Neuronal stem cell (in vitro differentiated cells): ENCODE measurements at regions not wholly inside any gene's neighbourhood (a gene's known extent, or its start where the extent isn't known, plus 50 kb on each side); places are given as distances from the start of the nearest gene placed in this dataset.

Experiments used
- DNase-seq: peaks from one replicate; pipeline ENCODE4 v3.0.0-alpha.2; 2013; ENCODE audit warnings: low spot score
- H2AFZ ChIP-seq: one replicate; pipeline ENCODE4 v1.6.1; 2013; ENCODE audit warnings: mild to moderate bottlenecking, low read length, inconsistent platforms
- H2AK5ac ChIP-seq: 2 replicates; pipeline ENCODE4 v1.6.1; 2013; ENCODE audit warnings: low read depth, mild to moderate bottlenecking, inconsistent platforms, low read length, moderate library complexity, mixed read lengths
- H2BK120ac ChIP-seq: 2 replicates; pipeline ENCODE4 v1.6.1; 2013; ENCODE audit warnings: low read depth, mild to moderate bottlenecking, inconsistent platforms, low read length, moderate library complexity, mixed read lengths
- H2BK12ac ChIP-seq: one replicate; pipeline ENCODE4 v1.6.1; 2013; ENCODE audit warnings: low read length, inconsistent platforms
- H2BK15ac ChIP-seq: 2 replicates; pipeline ENCODE4 v1.6.1; 2013; ENCODE audit warnings: mild to moderate bottlenecking, low read length, inconsistent platforms, mixed read lengths
- H2BK5ac ChIP-seq: one replicate; pipeline ENCODE4 v1.6.1; 2013; ENCODE audit warnings: inconsistent platforms, mild to moderate bottlenecking, low read length, moderate library complexity
- H3K14ac ChIP-seq: one replicate; pipeline ENCODE4 v1.6.1; 2013; ENCODE audit warnings: low read length, inconsistent platforms
- H3K18ac ChIP-seq: 2 replicates; pipeline ENCODE4 v1.6.1; 2013; ENCODE audit warnings: low read length, inconsistent platforms
- H3K23ac ChIP-seq: 2 replicates; pipeline ENCODE4 v1.6.1; 2013; ENCODE audit warnings: low read depth, mild to moderate bottlenecking, mixed read lengths, low read length, inconsistent platforms; ENCODE audit not compliant: poor library complexity
- H3K27ac ChIP-seq: replicated peaks from 3 replicates; pipeline ENCODE4 v1.5.1; 2013; ENCODE audit warnings: low read length, inconsistent platforms
- H3K27me3 ChIP-seq, 3 experiments: 2 replicates each; pipeline ENCODE4 v1.6.1; 2013; ENCODE audit warnings: low read length in 3 of 3, mild to moderate bottlenecking in 2 of 3, inconsistent platforms in 1 of 3, low read depth in 1 of 3, mixed read lengths in 1 of 3, moderate library complexity in 1 of 3; ENCODE audit not compliant: control insufficient read depth in 3 of 3, insufficient read depth in 3 of 3
- H3K36me3 ChIP-seq, 2 donors: replicated peaks in 1 of 2; 2 replicates each; pipeline ENCODE4 v1.6.1; 2013; ENCODE audit warnings: low read length in 2 of 2; ENCODE audit not compliant: control insufficient read depth in 2 of 2, insufficient read depth in 2 of 2
- H3K4ac ChIP-seq: 2 replicates; pipeline ENCODE4 v1.6.1; 2013; ENCODE audit warnings: inconsistent platforms, mild to moderate bottlenecking, low read length, moderate library complexity
- H3K4me1 ChIP-seq, 2 donors: 1 replicate in 1 of 2; 2 replicates in 1 of 2; pipeline ENCODE4 v1.6.1; 2013; ENCODE audit warnings: low read length in 2 of 2, low read depth in 1 of 2; ENCODE audit not compliant: control insufficient read depth in 2 of 2, insufficient read depth in 1 of 2
- H3K4me2 ChIP-seq: one replicate; pipeline ENCODE4 v1.6.1; 2013; ENCODE audit warnings: mild to moderate bottlenecking, low read length, inconsistent platforms; ENCODE audit not compliant: insufficient read depth, poor library complexity, severe bottlenecking
- H3K4me3 ChIP-seq, 2 donors: 2 replicates each; pipeline ENCODE4 v1.5.1; 2013; ENCODE audit warnings: low read length in 2 of 2, mild to moderate bottlenecking in 2 of 2, inconsistent platforms in 1 of 2, moderate library complexity in 1 of 2
- H3K79me1 ChIP-seq: one replicate; pipeline ENCODE4 v1.6.1; 2013; ENCODE audit warnings: low read depth, mild to moderate bottlenecking, inconsistent platforms, low read length, moderate library complexity
- H3K9ac ChIP-seq: one replicate; pipeline ENCODE4 v1.6.1; 2013; ENCODE audit warnings: mild to moderate bottlenecking, low read depth, low read length, inconsistent platforms; ENCODE audit not compliant: poor library complexity
- H3K9me3 ChIP-seq, 2 donors: replicated peaks in 1 of 2; 2 replicates each; pipeline versions ENCODE3 to v1.6.1; 2013; ENCODE audit warnings: low read length in 2 of 2, mild to moderate bottlenecking in 2 of 2, inconsistent platforms in 1 of 2, low read depth in 1 of 2, mixed read lengths in 1 of 2, moderate library complexity in 1 of 2; ENCODE audit not compliant: control insufficient read depth in 2 of 2, insufficient read depth in 1 of 2
- H4K8ac ChIP-seq: one replicate; pipeline ENCODE4 v1.6.1; 2013; ENCODE audit warnings: low read depth, mild to moderate bottlenecking, inconsistent platforms, low read length, moderate library complexity
- H4K91ac ChIP-seq: one replicate; pipeline ENCODE4 v1.6.1; 2013; ENCODE audit warnings: low read length, low read depth, mild to moderate bottlenecking, inconsistent platforms; ENCODE audit not compliant: poor library complexity
- WGBS, 2 donors: extraction: QIAGEN DNeasy Blood & Tissue Kit; methylation state at CpG; one replicate each; pipeline ENCODE4 v1.1.7; 2013; ENCODE audit warnings: missing lambda C conversion rate in 2 of 2, mixed read lengths in 1 of 2; ENCODE audit not compliant: insufficient read length in 2 of 2, insufficient replicate concordance in 1 of 2; ENCODE audit errors: extremely low coverage in 2 of 2; 5-methylcytosine and 5-hydroxymethylcytosine counted together

- WGBS, 2 donors, result no CpG with 5 or more reads among the region's 3 CpGs
Observed at GRCh38 chr4:52244848-52245247, 193.7 kb downstream of the SPATA18 start.

GRCh38 chr4:52246827-52247226, 195.7 kb downstream of the SPATA18 start:
- H2AK5ac ChIP-seq, result no peak overlapping the region
- no peak for DNase-seq
- no peak overlapping the region for H2BK15ac ChIP-seq
- no CpG with 5 or more reads among the region's 1 CpG for WGBS, 2 donors
- no peak overlapping the region for H2AFZ ChIP-seq
- no peak overlapping the region for H3K4me2 ChIP-seq
- no peak overlapping the region for H3K14ac ChIP-seq
- H2BK120ac ChIP-seq, result no peak overlapping the region
- no peak overlapping the region for H3K27ac ChIP-seq
- no peak overlapping the region for H2BK5ac ChIP-seq
- no peaks in the 10 kb centered on the region for H3K27me3 ChIP-seq
- H3K4ac ChIP-seq, result no peak overlapping the region
- H3K9me3 ChIP-seq, result no peaks in the 10 kb centered on the region
- H3K9ac ChIP-seq, result no peak overlapping the region
- H3K4me1 ChIP-seq, result peaks cover 0 to 2% of the 10 kb centered on the region in 2 donors
- H4K91ac ChIP-seq, result no peak overlapping the region
- no peak overlapping the region for H3K18ac ChIP-seq
- H2BK12ac ChIP-seq, result no peak overlapping the region
- no peaks in the 10 kb centered on the region for H3K79me1 ChIP-seq
- H3K36me3 ChIP-seq, result no peaks in the 10 kb centered on the region
- H3K4me3 ChIP-seq, result no peak overlapping the region
- no peak overlapping the region for H3K23ac ChIP-seq
- H4K8ac ChIP-seq, result no peak overlapping the region

More at GRCh38 chr4:52244848-52245247, 193.7 kb downstream of the SPATA18 start:
- Histone ChIP-seq H2AK5ac (no peak overlapping the region), H3K27ac (no peak overlapping the region), H4K91ac (no peak overlapping the region), H2BK120ac (no peak overlapping the region), H3K9me3 (no peaks in the 10 kb centered on the region), H2BK15ac (no peak overlapping the region), H2BK5ac (no peak overlapping the region), H3K79me1 (no peaks in the 10 kb centered on the region), H2AFZ (no peak overlapping the region), H3K14ac (no peak overlapping the region), H4K8ac (no peak overlapping the region), H3K4me1 (peaks cover 0 to 2% of the 10 kb centered on the region in 2 donors), H3K4me2 (no peak overlapping the region), H3K23ac (no peak overlapping the region), H3K18ac (no peak overlapping the region), H3K4me3 (no peak overlapping the region), H2BK12ac (no peak overlapping the region), H3K36me3 (no peaks in the 10 kb centered on the region), H3K9ac (no peak overlapping the region), H3K4ac (no peak overlapping the region), H3K27me3 (no peaks in the 10 kb centered on the region)
- no peak for DNase-seq

GRCh38 chr4:52247941-52248340, 196.8 kb downstream of the SPATA18 start:
- Histone ChIP-seq H2BK120ac (no peak overlapping the region), H4K8ac (no peak overlapping the region), H3K36me3 (no peaks in the 10 kb centered on the region), H4K91ac (no peak overlapping the region), H3K18ac (no peak overlapping the region), H2AK5ac (no peak overlapping the region), H3K4me3 (no peak overlapping the region), H3K14ac (no peak overlapping the region), H3K27me3 (no peaks in the 10 kb centered on the region), H3K9ac (no peak overlapping the region), H2BK15ac (no peak overlapping the region), H2BK12ac (no peak overlapping the region), H3K9me3 (no peaks in the 10 kb centered on the region), H3K4me2 (no peak overlapping the region), H2AFZ (no peak overlapping the region), H2BK5ac (no peak overlapping the region), H3K27ac (no peak overlapping the region), H3K4ac (no peak overlapping the region), H3K23ac (no peak overlapping the region), H3K4me1 (peaks cover 0 to 2% of the 10 kb centered on the region in 2 donors), H3K79me1 (no peaks in the 10 kb centered on the region)
- DNase-seq, result no peak
- WGBS, 2 donors, result no CpG with 5 or more reads among the region's 1 CpG

GRCh38 chr4:52248820-52249219, 197.7 kb downstream of the SPATA18 start:
- H3K9me3 ChIP-seq, result no peaks in the 10 kb centered on the region
- H3K27ac ChIP-seq, result no peak overlapping the region
- no peak for DNase-seq
- no peaks in the 10 kb centered on the region for H3K27me3 ChIP-seq
- H2BK15ac ChIP-seq, result no peak overlapping the region
- H2AK5ac ChIP-seq, result no peak overlapping the region
- H3K18ac ChIP-seq, result no peak overlapping the region
- H2BK5ac ChIP-seq, result no peak overlapping the region
- H3K9ac ChIP-seq, result no peak overlapping the region
- no peak overlapping the region for H3K23ac ChIP-seq
- no peak overlapping the region for H3K4ac ChIP-seq
- H3K4me2 ChIP-seq, result no peak overlapping the region
- no peak overlapping the region for H4K8ac ChIP-seq
- peaks cover 0 to 2% of the 10 kb centered on the region in 2 donors for H3K4me1 ChIP-seq
- no peak overlapping the region for H2AFZ ChIP-seq
- no peaks in the 10 kb centered on the region for H3K79me1 ChIP-seq
- H3K14ac ChIP-seq, result no peak overlapping the region
- no peak overlapping the region for H2BK12ac ChIP-seq
- no peak overlapping the region for H2BK120ac ChIP-seq
- no peak overlapping the region for H4K91ac ChIP-seq
- no peak overlapping the region for H3K4me3 ChIP-seq
- H3K36me3 ChIP-seq, result no peaks in the 10 kb centered on the region
